IMR-90 (cell line): ENCODE measurements at regions not wholly inside any gene's neighbourhood (a gene's known extent, or its start where the extent isn't known, plus 50 kb on each side); places are given as distances from the start of the nearest gene placed in this dataset.

Experiments
- ATAC-seq: fragments of 200-7000 bp; cut with Tn5 transposase; 2 replicates; pipeline ENCODE4 v1.9.1; 2020; ENCODE audit warnings: low read depth, mild to moderate bottlenecking, moderate library complexity
- BruUV-seq: library from RNA; stranded (reverse); fragments of 400-500 nt; replicated peaks from 2 replicates; lab custom pipeline; 2021; lab: Mats Ljungman, UMichigan
- CTCF ChIA-PET: fragments of 300-600 bp; formaldehyde crosslinking; extraction: SDS; loops from one replicate; lab custom pipeline; 2021; ENCODE audit warnings: antibody characterized with exemption; lab: Yijun Ruan, JAX
- POLR2A ChIA-PET: fragments of 300-600 bp; sonication (Branson Sonifier 250); formaldehyde crosslinking; loops from one replicate; lab custom pipeline; 2022; ENCODE audit warnings: antibody characterized with exemption; ENCODE audit not compliant: unreplicated experiment; lab: Charles Lee
- DNase-seq: peaks from one replicate; pipeline ENCODE4 v3.0.0; 2013
- H2AFZ ChIP-seq: replicated peaks from 2 replicates; pipeline ENCODE3; 2013; ENCODE audit warnings: low read length, mild to moderate bottlenecking; ENCODE audit not compliant: poor library complexity
- H2AK5ac ChIP-seq: 2 replicates; pipeline ENCODE4 v1.6.1; 2013; ENCODE audit warnings: low read depth, low read length, inconsistent platforms
- H2AK9ac ChIP-seq: replicated peaks from 2 replicates; pipeline ENCODE3; 2013; ENCODE audit warnings: mild to moderate bottlenecking, low read depth, low read length, moderate library complexity; ENCODE audit not compliant: poor library complexity
- H2BK120ac ChIP-seq: 2 replicates; pipeline ENCODE4 v1.6.1; 2013; ENCODE audit warnings: low read depth, low read length, inconsistent platforms
- H2BK15ac ChIP-seq: 3 replicates; pipeline ENCODE4 v1.6.1; 2013; ENCODE audit warnings: low read depth, low read length, inconsistent platforms
- H2BK20ac ChIP-seq: 2 replicates; pipeline ENCODE4 v1.6.1; 2013; ENCODE audit warnings: low read depth, mild to moderate bottlenecking, inconsistent platforms, low read length, moderate library complexity
- H2BK5ac ChIP-seq: 2 replicates; pipeline ENCODE4 v1.6.1; 2013; ENCODE audit warnings: mild to moderate bottlenecking, low read depth, low read length, inconsistent platforms; ENCODE audit not compliant: poor library complexity, severe bottlenecking
- H3K14ac ChIP-seq: replicated peaks from 2 replicates; pipeline ENCODE4 v1.6.1; 2013; ENCODE audit warnings: low read depth, low read length, inconsistent platforms
- H3K18ac ChIP-seq: 2 replicates; pipeline ENCODE4 v1.6.1; 2013; ENCODE audit warnings: low read depth, low read length, control low read depth
- H3K23ac ChIP-seq: 2 replicates; pipeline ENCODE4 v1.6.1; 2013; ENCODE audit warnings: low read depth, low read length, inconsistent platforms
- H3K27ac ChIP-seq: 2 replicates; pipeline ENCODE4 v1.5.1; 2013; ENCODE audit warnings: mild to moderate bottlenecking, control low read depth, low read length; ENCODE audit not compliant: insufficient read depth
- H3K27me3 ChIP-seq: 2 replicates; pipeline ENCODE4 v1.6.1; 2013; ENCODE audit warnings: low read length; ENCODE audit not compliant: control insufficient read depth, insufficient read depth
- H3K36me3 ChIP-seq: 2 replicates; pipeline ENCODE4 v1.6.1; 2013; ENCODE audit warnings: low read length, mixed read lengths; ENCODE audit not compliant: control insufficient read depth, insufficient read depth
- H3K4ac ChIP-seq: 2 replicates; pipeline ENCODE4 v1.6.1; 2013; ENCODE audit warnings: low read depth, low read length, inconsistent platforms
- H3K4me1 ChIP-seq: 2 replicates; pipeline ENCODE4 v1.6.1; 2013; ENCODE audit warnings: low read length, mixed read lengths; ENCODE audit not compliant: control insufficient read depth, insufficient read depth
- H3K4me2 ChIP-seq: 2 replicates; pipeline ENCODE4 v1.6.1; 2013; ENCODE audit warnings: low read depth, mild to moderate bottlenecking, control low read depth, low read length, moderate library complexity
- H3K4me3 ChIP-seq: 2 replicates; pipeline ENCODE4 v1.5.1; 2013; ENCODE audit warnings: low read depth, mild to moderate bottlenecking, control low read depth, low read length, moderate library complexity; ENCODE audit not compliant: insufficient read depth
- H3K56ac ChIP-seq: 2 replicates; pipeline ENCODE4 v1.6.1; 2013; ENCODE audit warnings: low read length, inconsistent platforms; ENCODE audit not compliant: insufficient read depth; ENCODE audit errors: extremely low read depth
- H3K79me1 ChIP-seq, 2 experiments: 2 replicates each; pipeline ENCODE4 v1.6.1; 2013; ENCODE audit warnings: low read length in 2 of 2, inconsistent platforms in 1 of 2, low read depth in 1 of 2
- H3K9ac ChIP-seq: 2 replicates; pipeline ENCODE4 v1.6.1; 2013; ENCODE audit warnings: low read depth, low read length, control low read depth
- H3K9me1 ChIP-seq: 2 replicates; pipeline ENCODE4 v1.6.1; 2013; ENCODE audit warnings: low read length, inconsistent platforms; ENCODE audit not compliant: insufficient read depth
- H3K9me3 ChIP-seq: 2 replicates; pipeline ENCODE4 v1.6.1; 2013; ENCODE audit warnings: low read length; ENCODE audit not compliant: control insufficient read depth, insufficient read depth
- H4K20me1 ChIP-seq: 2 replicates; pipeline ENCODE4 v1.6.1; 2013; ENCODE audit warnings: low read length, inconsistent platforms; ENCODE audit not compliant: insufficient read depth
- H4K5ac ChIP-seq: 2 replicates; pipeline ENCODE4 v1.6.1; 2013; ENCODE audit warnings: mild to moderate bottlenecking, low read depth, low read length, control low read depth
- H4K8ac ChIP-seq, 2 experiments: 2 replicates each; pipeline ENCODE4 v1.6.1; 2013; ENCODE audit warnings: low read depth in 2 of 2, low read length in 2 of 2, control low read depth in 1 of 2, inconsistent platforms in 1 of 2
- H4K91ac ChIP-seq: 2 replicates; pipeline ENCODE4 v1.6.1; 2013; ENCODE audit warnings: low read depth, low read length, inconsistent platforms; ENCODE audit not compliant: insufficient read depth
- FOS ChIP-seq: fragments of 150-350 bp; IDR thresholded peaks from 2 replicates; pipeline ENCODE4 v1.6.1; 2016; ENCODE audit warnings: low read depth, low read length
- MAFK ChIP-seq: IDR thresholded peaks from 2 replicates; pipeline ENCODE4 v1.6.1; 2012; ENCODE audit warnings: low read depth, low read length, improper control_type of control experiment
- MAZ ChIP-seq: IDR thresholded peaks from 2 replicates; pipeline ENCODE4 v1.6.1; 2012; ENCODE audit warnings: low read depth, mild to moderate bottlenecking, low read length, improper control_type of control experiment, moderate library complexity, borderline replicate concordance
- dilution Hi-C: fragments of 300-500 bp; cut with HindIII; formaldehyde crosslinking; loops from one replicate; pipeline ENCODE4 v1.14.3; 2018; ENCODE audit warnings: low sequenced_read_pairs; ENCODE audit not compliant: unreplicated experiment
- in situ Hi-C: fragments of 300-500 bp; cut with MboI; formaldehyde crosslinking; loops from 3 replicates; pipeline ENCODE4 v1.14.3; 2019; ENCODE audit warnings: low sequenced_read_pairs, inconsistent platforms, mixed read lengths
- intact Hi-C: fragments of 100-400 bp; cut with micrococcal nuclease; formaldehyde crosslinking; loops from 2 replicates; pipeline ENCODE4 v1.10.0; 2022

DNA sequence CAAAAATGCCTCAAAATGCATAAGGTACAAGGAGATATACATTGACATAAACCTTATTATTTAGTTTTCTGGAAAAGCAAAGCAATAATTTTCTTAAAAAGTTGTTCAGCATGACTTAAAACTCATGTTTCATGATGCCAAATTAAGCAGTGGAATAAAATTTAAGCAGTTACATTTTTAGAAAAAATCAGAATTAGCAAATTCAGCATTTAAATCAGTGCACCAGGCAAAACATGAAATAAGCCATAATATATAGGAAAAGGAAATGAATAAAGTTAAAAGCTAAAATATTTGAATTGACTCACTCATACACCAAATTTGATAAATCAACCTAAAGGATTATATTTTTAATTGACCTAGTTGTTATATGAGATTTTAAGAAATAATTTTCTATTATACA is 795.1 kb upstream of the CDH6 start:
- no peak overlapping the region for H4K91ac ChIP-seq
- ChIA-PET POLR2A (no interaction called here), CTCF (no interaction called here)
- H3K27ac ChIP-seq: no peak overlapping the region
- no peaks in the 10 kb centered on the region for H3K9me1 ChIP-seq
- in situ Hi-C loops: no loop called here
- DNase-seq (no peak), ATAC-seq (no peak)
- H3K9ac ChIP-seq: no peak overlapping the region
- H2BK20ac ChIP-seq: no peak overlapping the region
- H3K56ac ChIP-seq: no peak overlapping the region
- no peaks in the 10 kb centered on the region for H3K27me3 ChIP-seq
- no TSS peak for BruUV-seq
- no peak overlapping the region for H2AK9ac ChIP-seq
- dilution Hi-C loops: no loop called here
- H3K36me3 ChIP-seq: no peaks in the 10 kb centered on the region
- no peak overlapping the region for H3K4me2 ChIP-seq
- no peak overlapping the region for H2BK5ac ChIP-seq
- H3K4me3 ChIP-seq: no peak overlapping the region
- no peaks in the 10 kb centered on the region for H3K4me1 ChIP-seq
- H3K4ac ChIP-seq: no peak overlapping the region
- no peak overlapping the region for H4K5ac ChIP-seq
- H2BK15ac ChIP-seq: no peak overlapping the region
- no peaks in the 10 kb centered on the region for H4K20me1 ChIP-seq
- no peak overlapping the region for H3K14ac ChIP-seq
- H2AFZ ChIP-seq: no peak overlapping the region
- H2BK120ac ChIP-seq: no peak overlapping the region
- H3K9me3 ChIP-seq: no peaks in the 10 kb centered on the region
- H2AK5ac ChIP-seq: no peak overlapping the region
- H3K79me1 ChIP-seq: no peaks in the 10 kb centered on the region
- no peak overlapping the region for H3K18ac ChIP-seq
- intact Hi-C loops: no loop called here
- TF ChIP-seq MAZ (no peak), FOS (no peak), MAFK (peak; percentile 66)
- H3K23ac ChIP-seq: no peak overlapping the region
- H4K8ac ChIP-seq: no peak overlapping the region
